ENCODE measurements at regions not wholly inside any gene's neighbourhood (a gene's known extent, or its start where the extent isn't known, plus 50 kb on each side); places are given as distances from the start of the nearest gene placed in this dataset.

GRCh38 chr12:118855858-118856257, 125.5 kb upstream of the SRRM4 start:
- WGBS, 3 donors = 84 to 89% (median 88%) methylated on average over 2 of the region's 2 CpGs
- Histone ChIP-seq H3K9me3 (ENCODE audit: control insufficient read depth in 2 of 2, insufficient read depth in 1 of 2, low read depth in 1 of 2, low read length in 1 of 2) (no peaks in the 10 kb centered on the region), H3K4me1 (ENCODE audit: control insufficient read depth in 3 of 3, insufficient read depth in 2 of 3, low read depth in 1 of 3, low read length in 2 of 3) (no peaks in the 10 kb centered on the region), H3K4me3 (ENCODE audit: low read depth in 1 of 3, low read length in 3 of 3) (no peak overlapping the region), H3K36me3 (ENCODE audit: control insufficient read depth in 3 of 3, insufficient read depth in 2 of 3, low read depth in 1 of 3, low read length in 3 of 3) (no peaks in the 10 kb centered on the region), H3K27ac (ENCODE audit: low read depth in 1 of 3, low read length in 2 of 3) (no peak overlapping the region), H3K27me3 (ENCODE audit: control insufficient read depth in 3 of 3, insufficient read depth in 3 of 3, low read length in 3 of 3) (no peaks in the 10 kb centered on the region)
- FAIRE-seq (no peak), DNase-seq (no peak)

- 25 to 29% (median 27%) methylated on average over 3 of the region's 3 CpGs for WGBS, 3 donors
- no peaks in the 10 kb centered on the region for H3K4me1 ChIP-seq (ENCODE audit: control insufficient read depth in 3 of 3, insufficient read depth in 2 of 3, low read depth in 1 of 3, low read length in 2 of 3)
- H3K9me3 ChIP-seq (ENCODE audit: control insufficient read depth in 2 of 2, insufficient read depth in 1 of 2, low read depth in 1 of 2, low read length in 1 of 2) = no peaks in the 10 kb centered on the region
- no peak overlapping the region for H3K27ac ChIP-seq (ENCODE audit: low read depth in 1 of 3, low read length in 2 of 3)
- FAIRE-seq (no peak), DNase-seq (no peak)
- no peaks in the 10 kb centered on the region for H3K27me3 ChIP-seq (ENCODE audit: control insufficient read depth in 3 of 3, insufficient read depth in 3 of 3, low read length in 3 of 3)
- H3K4me3 ChIP-seq (ENCODE audit: low read depth in 1 of 3, low read length in 3 of 3) = no peak overlapping the region
- no peaks in the 10 kb centered on the region for H3K36me3 ChIP-seq (ENCODE audit: control insufficient read depth in 3 of 3, insufficient read depth in 2 of 3, low read depth in 1 of 3, low read length in 3 of 3)
Observed at GRCh38 chr12:118866346-118866745, 115.0 kb upstream of the SRRM4 start.

- WGBS, 3 donors = 47 to 70% (median 53%) methylated on average over 2 of the region's 2 CpGs
- no peaks in the 10 kb centered on the region for H3K4me1 ChIP-seq (ENCODE audit: control insufficient read depth in 3 of 3, insufficient read depth in 2 of 3, low read depth in 1 of 3, low read length in 2 of 3)
- H3K9me3 ChIP-seq (ENCODE audit: control insufficient read depth in 2 of 2, insufficient read depth in 1 of 2, low read depth in 1 of 2, low read length in 1 of 2) = no peaks in the 10 kb centered on the region
- no peak for DNase-seq
- H3K4me3 ChIP-seq (ENCODE audit: low read depth in 1 of 3, low read length in 3 of 3) = no peak overlapping the region
- no peaks in the 10 kb centered on the region for H3K36me3 ChIP-seq (ENCODE audit: control insufficient read depth in 3 of 3, insufficient read depth in 2 of 3, low read depth in 1 of 3, low read length in 3 of 3)
- H3K27me3 ChIP-seq (ENCODE audit: control insufficient read depth in 3 of 3, insufficient read depth in 3 of 3, low read length in 3 of 3) = no peaks in the 10 kb centered on the region
- FAIRE-seq = no peak
- no peak overlapping the region for H3K27ac ChIP-seq (ENCODE audit: low read depth in 1 of 3, low read length in 2 of 3)
Observed at GRCh38 chr12:118870551-118870950, 110.8 kb upstream of the SRRM4 start.

- H3K4me1 ChIP-seq (ENCODE audit: control insufficient read depth in 3 of 3, insufficient read depth in 2 of 3, low read depth in 1 of 3, low read length in 2 of 3) = no peaks in the 10 kb centered on the region
- no peaks in the 10 kb centered on the region for H3K27me3 ChIP-seq (ENCODE audit: control insufficient read depth in 3 of 3, insufficient read depth in 3 of 3, low read length in 3 of 3)
- WGBS, 3 donors = 23 to 28% (median 23%) methylated on average over 6 of the region's 6 CpGs
- FAIRE-seq = no peak
- no peaks in the 10 kb centered on the region for H3K36me3 ChIP-seq (ENCODE audit: control insufficient read depth in 3 of 3, insufficient read depth in 2 of 3, low read depth in 1 of 3, low read length in 3 of 3)
- no peak overlapping the region for H3K27ac ChIP-seq (ENCODE audit: low read depth in 1 of 3, low read length in 2 of 3)
- no peak overlapping the region for H3K4me3 ChIP-seq (ENCODE audit: low read depth in 1 of 3, low read length in 3 of 3)
- H3K9me3 ChIP-seq (ENCODE audit: control insufficient read depth in 2 of 2, insufficient read depth in 1 of 2, low read depth in 1 of 2, low read length in 1 of 2) = no peaks in the 10 kb centered on the region
- no peak for DNase-seq
Observed at GRCh38 chr12:118874698-118875548, 106.4 kb upstream of the SRRM4 start.

- no peak overlapping the region for H3K4me3 ChIP-seq (ENCODE audit: low read depth in 1 of 3, low read length in 3 of 3)
- H3K9me3 ChIP-seq (ENCODE audit: control insufficient read depth in 2 of 2, insufficient read depth in 1 of 2, low read depth in 1 of 2, low read length in 1 of 2) = no peaks in the 10 kb centered on the region
- WGBS, 3 donors = 47 to 58% (median 57%) methylated on average over 5 of the region's 5 CpGs
- H3K4me1 ChIP-seq (ENCODE audit: control insufficient read depth in 3 of 3, insufficient read depth in 2 of 3, low read depth in 1 of 3, low read length in 2 of 3) = no peaks in the 10 kb centered on the region
- no peak for FAIRE-seq
- no peaks in the 10 kb centered on the region for H3K27me3 ChIP-seq (ENCODE audit: control insufficient read depth in 3 of 3, insufficient read depth in 3 of 3, low read length in 3 of 3)
- no peak for DNase-seq
- no peak overlapping the region for H3K27ac ChIP-seq (ENCODE audit: low read depth in 1 of 3, low read length in 2 of 3)
- no peaks in the 10 kb centered on the region for H3K36me3 ChIP-seq (ENCODE audit: control insufficient read depth in 3 of 3, insufficient read depth in 2 of 3, low read depth in 1 of 3, low read length in 3 of 3)
Observed at GRCh38 chr12:118880720-118881493, 100.4 kb upstream of the SRRM4 start.

- Histone ChIP-seq H3K4me1 (ENCODE audit: control insufficient read depth in 3 of 3, insufficient read depth in 2 of 3, low read depth in 1 of 3, low read length in 2 of 3) (no peaks in the 10 kb centered on the region), H3K4me3 (ENCODE audit: low read depth in 1 of 3, low read length in 3 of 3) (no peak overlapping the region), H3K36me3 (ENCODE audit: control insufficient read depth in 3 of 3, insufficient read depth in 2 of 3, low read depth in 1 of 3, low read length in 3 of 3) (no peaks in the 10 kb centered on the region), H3K9me3 (ENCODE audit: control insufficient read depth in 2 of 2, insufficient read depth in 1 of 2, low read depth in 1 of 2, low read length in 1 of 2) (no peaks in the 10 kb centered on the region), H3K27ac (ENCODE audit: low read depth in 1 of 3, low read length in 2 of 3) (no peak overlapping the region), H3K27me3 (ENCODE audit: control insufficient read depth in 3 of 3, insufficient read depth in 3 of 3, low read length in 3 of 3) (no peaks in the 10 kb centered on the region)
- DNase-seq (no peak), FAIRE-seq (no peak)
- WGBS, 3 donors = 48 to 55% (median 51%) methylated on average over 1 of the region's 1 CpG
Observed at GRCh38 chr12:118884226-118884625, 97.1 kb upstream of the SRRM4 start.

- Histone ChIP-seq H3K9me3 (ENCODE audit: control insufficient read depth in 2 of 2, insufficient read depth in 1 of 2, low read depth in 1 of 2, low read length in 1 of 2) (no peaks in the 10 kb centered on the region), H3K4me3 (ENCODE audit: low read depth in 1 of 3, low read length in 3 of 3) (no peak overlapping the region), H3K4me1 (ENCODE audit: control insufficient read depth in 3 of 3, insufficient read depth in 2 of 3, low read depth in 1 of 3, low read length in 2 of 3) (no peaks in the 10 kb centered on the region), H3K36me3 (ENCODE audit: control insufficient read depth in 3 of 3, insufficient read depth in 2 of 3, low read depth in 1 of 3, low read length in 3 of 3) (no peaks in the 10 kb centered on the region), H3K27ac (ENCODE audit: low read depth in 1 of 3, low read length in 2 of 3) (no peak overlapping the region), H3K27me3 (ENCODE audit: control insufficient read depth in 3 of 3, insufficient read depth in 3 of 3, low read length in 3 of 3) (no peaks in the 10 kb centered on the region)
- FAIRE-seq = no peak
- DNase-seq = no peak
- 58 to 72% (median 67%) methylated on average over 1 of the region's 1 CpG for WGBS, 3 donors
Observed at GRCh38 chr12:118900993-118901392, 80.3 kb upstream of the SRRM4 start.

GRCh38 chr12:118908811-118909210, 72.5 kb upstream of the SRRM4 start:
- Histone ChIP-seq H3K27ac (ENCODE audit: low read depth in 1 of 3, low read length in 2 of 3) (no peak overlapping the region), H3K4me1 (ENCODE audit: control insufficient read depth in 3 of 3, insufficient read depth in 2 of 3, low read depth in 1 of 3, low read length in 2 of 3) (no peaks in the 10 kb centered on the region), H3K27me3 (ENCODE audit: control insufficient read depth in 3 of 3, insufficient read depth in 3 of 3, low read length in 3 of 3) (no peaks in the 10 kb centered on the region), H3K36me3 (ENCODE audit: control insufficient read depth in 3 of 3, insufficient read depth in 2 of 3, low read depth in 1 of 3, low read length in 3 of 3) (no peaks in the 10 kb centered on the region), H3K9me3 (ENCODE audit: control insufficient read depth in 2 of 2, insufficient read depth in 1 of 2, low read depth in 1 of 2, low read length in 1 of 2) (no peaks in the 10 kb centered on the region), H3K4me3 (ENCODE audit: low read depth in 1 of 3, low read length in 3 of 3) (no peak overlapping the region)
- FAIRE-seq = no peak
- DNase-seq = no peak
- WGBS, 3 donors = 54 to 68% (median 63%) methylated on average over 8 of the region's 8 CpGs
